ENCODE measurements at regions not wholly inside any gene's neighbourhood (a gene's known extent, or its start where the extent isn't known, plus 50 kb on each side); places are given as distances from the start of the nearest gene placed in this dataset.

GRCh38 chr11:121717296-121717695 lies 264.5 kb upstream of the SORL1-AS1 start:
- intact Hi-C loops (cut with micrococcal nuclease): no loop called here
- WGBS (ENCODE audit: insufficient coverage): 100% methylated on average over 1 of the region's 2 CpGs
- H3K27ac Mint-ChIP-seq: no peak overlapping the region
- DNase-seq (no peak), ATAC-seq (ENCODE audit: low read depth) (no peak)
- H3K9me3 Mint-ChIP-seq (ENCODE audit: insufficient read depth): peaks cover 2% of the 10 kb centered on the region
- Histone ChIP-seq H3K4me1 (ENCODE audit: control insufficient read depth in 2 of 2, insufficient read depth in 2 of 2, low read length in 2 of 2) (peaks cover 0 to 3% of the 10 kb centered on the region in 2 donors), H3K79me2 (ENCODE audit: control insufficient read depth, insufficient read depth, low read length) (no peaks in the 10 kb centered on the region), H3K9ac (ENCODE audit: low read length) (no peak overlapping the region), H3K36me3 (replicated peaks in 1 of 2; ENCODE audit: control extremely low read depth in 1 of 2, control insufficient read depth in 1 of 2, extremely low read depth in 1 of 2, insufficient read depth in 2 of 2, low read length in 1 of 2) (no peaks in the 10 kb centered on the region), H2AFZ (ENCODE audit: insufficient read depth, low read depth, low read length, poor library complexity, severe bottlenecking) (no peak overlapping the region), H3K4me2 (replicated peaks; ENCODE audit: low read depth, low read length, poor library complexity, severe bottlenecking) (no peak overlapping the region), H3K9me3 (ENCODE audit: control extremely low read depth in 1 of 3, control insufficient read depth in 2 of 3, insufficient read depth in 1 of 3, low read length in 2 of 3) (peaks cover 0 to 5% (median 1%) of the 10 kb centered on the region in 3 donors), H3K27me3 (replicated peaks in 1 of 4; ENCODE audit: control extremely low read depth in 1 of 4, control insufficient read depth in 3 of 4, insufficient read depth in 4 of 4, low read length in 3 of 4) (peaks cover 0 to 10% (median 3%) of the 10 kb centered on the region in 4 experiments), H3K27ac (ENCODE audit: low read length in 2 of 2) (no peak overlapping the region), H3K4me3 (ENCODE audit: control extremely low read depth in 1 of 5, extremely low read depth in 1 of 5, insufficient read depth in 1 of 5, low read depth in 2 of 5, low read length in 4 of 5) (no peak overlapping the region), H4K20me1 (ENCODE audit: control insufficient read depth, insufficient read depth, low read length, poor library complexity, severe bottlenecking) (no peaks in the 10 kb centered on the region)
- no peak overlapping the region for H3K4me3 Mint-ChIP-seq
- peaks cover 26% of the 10 kb centered on the region for H3K27me3 Mint-ChIP-seq
- no peaks in the 10 kb centered on the region for H3K4me1 Mint-ChIP-seq
- TF ChIP-seq CTCF (IDR thresholded peaks at IDR 0.05): no peak
- CTCF ChIA-PET: interaction anchor here (0.6 kb wide), 1 partner anchor 470 kb away, joined by 3 read pairs; no protein-coding TSS in a partner anchor
- POLR2A ChIA-PET: no interaction called here

DNA sequence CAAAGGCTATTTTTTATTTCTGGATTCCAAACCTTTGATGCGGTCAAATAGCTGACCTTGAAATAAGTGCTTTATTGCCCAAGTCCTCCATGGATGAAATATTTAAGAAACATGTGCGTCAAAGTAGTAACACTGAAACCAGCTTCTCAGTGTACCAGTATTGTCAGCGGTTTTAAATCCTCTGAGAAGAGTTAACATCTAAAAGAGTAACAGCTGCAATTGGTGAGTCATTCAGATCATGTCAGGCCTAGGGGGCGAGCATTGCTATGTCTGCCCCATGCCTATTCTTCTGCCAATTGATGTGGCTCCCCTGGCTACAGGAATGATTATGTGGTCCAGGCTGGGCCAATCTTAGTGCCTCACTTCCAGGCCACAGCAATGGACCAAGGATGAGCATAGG lies 263.3 kb upstream of the SORL1-AS1 start:
- Histone ChIP-seq H2AFZ (ENCODE audit: insufficient read depth, low read depth, low read length, poor library complexity, severe bottlenecking) (no peak overlapping the region), H3K79me2 (ENCODE audit: control insufficient read depth, insufficient read depth, low read length) (no peaks in the 10 kb centered on the region), H3K36me3 (replicated peaks in 1 of 2; ENCODE audit: control extremely low read depth in 1 of 2, control insufficient read depth in 1 of 2, extremely low read depth in 1 of 2, insufficient read depth in 2 of 2, low read length in 1 of 2) (no peaks in the 10 kb centered on the region), H3K4me3 (ENCODE audit: control extremely low read depth in 1 of 5, extremely low read depth in 1 of 5, insufficient read depth in 1 of 5, low read depth in 2 of 5, low read length in 4 of 5) (no peak overlapping the region), H3K4me2 (replicated peaks; ENCODE audit: low read depth, low read length, poor library complexity, severe bottlenecking) (no peak overlapping the region), H3K27ac (ENCODE audit: low read length in 2 of 2) (no peak overlapping the region), H3K9ac (ENCODE audit: low read length) (no peak overlapping the region), H4K20me1 (ENCODE audit: control insufficient read depth, insufficient read depth, low read length, poor library complexity, severe bottlenecking) (no peaks in the 10 kb centered on the region), H3K4me1 (ENCODE audit: control insufficient read depth in 2 of 2, insufficient read depth in 2 of 2, low read length in 2 of 2) (no peaks in the 10 kb centered on the region), H3K27me3 (replicated peaks in 1 of 4; ENCODE audit: control extremely low read depth in 1 of 4, control insufficient read depth in 3 of 4, insufficient read depth in 4 of 4, low read length in 3 of 4) (peaks cover 0 to 10% (median 0%) of the 10 kb centered on the region in 4 experiments), H3K9me3 (ENCODE audit: control extremely low read depth in 1 of 3, control insufficient read depth in 2 of 3, insufficient read depth in 1 of 3, low read length in 2 of 3) (peaks cover 0 to 1% (median 0%) of the 10 kb centered on the region in 3 donors)
- no peak for TF ChIP-seq CTCF (IDR thresholded peaks at IDR 0.05)
- no peak for TF ChIP-seq EZH2 (IDR thresholded peaks at IDR 0.05; ENCODE audit: borderline replicate concordance, insufficient read depth, low read depth, low read length, poor library complexity, severe bottlenecking)
- 94% methylated on average over 4 of the region's 4 CpGs for WGBS (ENCODE audit: insufficient coverage)
- Mint-ChIP-seq H3K4me3 (no peak overlapping the region), H3K9me3 (ENCODE audit: insufficient read depth) (peaks cover 2% of the 10 kb centered on the region), H3K27ac (no peak overlapping the region), H3K27me3 (peaks cover 22% of the 10 kb centered on the region), H3K4me1 (no peaks in the 10 kb centered on the region)
- POLR2A ChIA-PET: no interaction called here
- DNase-seq (no peak), ATAC-seq (ENCODE audit: low read depth) (no peak)
- CTCF ChIA-PET: interaction anchor here (0.6 kb wide), 1 partner anchor 968 kb away, joined by 3 read pairs; no protein-coding TSS in a partner anchor
- intact Hi-C loops (cut with micrococcal nuclease): no loop called here
